ENCODE measurements at regions not wholly inside any gene's neighbourhood (a gene's known extent, or its start where the extent isn't known, plus 50 kb on each side); places are given as distances from the start of the nearest gene placed in this dataset.

DNA sequence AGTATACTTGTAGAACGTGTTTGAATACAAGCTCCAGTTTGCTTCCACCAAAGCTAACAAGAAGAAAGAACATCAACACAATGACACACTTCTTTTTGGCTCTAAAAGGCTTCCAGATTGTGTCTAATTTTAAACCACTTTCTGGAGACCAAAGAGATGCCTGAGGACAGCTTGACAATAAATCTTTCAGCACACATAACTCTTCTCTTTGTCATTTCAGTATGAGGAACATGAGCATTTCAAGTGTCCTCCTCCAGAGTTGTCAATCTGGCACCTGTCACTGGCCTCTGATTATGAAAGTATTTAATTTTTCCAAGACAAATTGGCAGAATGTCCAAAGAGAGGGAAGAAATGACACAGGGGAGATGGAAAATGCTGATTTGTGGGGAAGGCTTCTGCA, 79.0 kb upstream of the TLR4 start:
- TF ChIP-seq POLR2A (IDR thresholded peaks at IDR 0.05; ENCODE audit: low read depth, low read length) (no peak), CTCF (IDR thresholded peaks at IDR 0.05; ENCODE audit: extremely low read depth in 1 of 2, insufficient read depth in 1 of 2, low read depth in 1 of 2, low read length in 2 of 2) (no peak), EZH2 (IDR thresholded peaks at IDR 0.05; ENCODE audit: borderline replicate concordance, low read depth, low read length, severe bottlenecking) (no peak), POLR2AphosphoS5 (IDR thresholded peaks at IDR 0.05; ENCODE audit: insufficient read depth, low read depth, low read length) (no peak), MYC (IDR thresholded peaks at IDR 0.05; ENCODE audit: low read depth, low read length) (no peak), GATA2 (IDR thresholded peaks at IDR 0.05; ENCODE audit: insufficient read depth, insufficient read length, low read depth, low read length) (no peak), JUN (IDR thresholded peaks at IDR 0.05; ENCODE audit: borderline replicate concordance, insufficient read depth, insufficient read length, low read depth) (no peak)
- TF ChIP-seq, protein P1, sequence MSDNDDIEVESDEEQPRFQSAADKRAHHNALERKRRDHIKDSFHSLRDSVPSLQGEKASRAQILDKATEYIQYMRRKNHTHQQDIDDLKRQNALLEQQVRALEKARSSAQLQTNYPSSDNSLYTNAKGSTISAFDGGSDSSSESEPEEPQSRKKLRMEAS (IDR thresholded peaks at IDR 0.05; ENCODE audit: insufficient read depth, insufficient read length), result no peak
